Stomach (tissue), 8 donors: ENCODE measurements at regions not wholly inside any gene's neighbourhood (a gene's known extent, or its start where the extent isn't known, plus 50 kb on each side); places are given as distances from the start of the nearest gene placed in this dataset.

Experiments used
- DNase-seq, 2 donors: peaks; one replicate each; pipeline versions ENCODE4 v3.0.0 to v3.0.0-alpha.2; 2013 to 2019
- H3K27ac ChIP-seq, 5 donors: fragments of 200-600 bp in 4 of 5; sonication (generic) in 4 of 5; one replicate each; pipeline ENCODE4 v1.5.1; 2013 to 2019; ENCODE audit warnings: mild to moderate bottlenecking in 1 of 5, moderate library complexity in 1 of 5
- H3K27me3 ChIP-seq, 3 donors: fragments of 200-600 bp; sonication (generic); one replicate each; pipeline ENCODE4 v1.5.1; 2017 to 2019; ENCODE audit warnings: mixed run types in 1 of 3
- H3K36me3 ChIP-seq, 4 donors: fragments of 200-600 bp; sonication (generic); 1 replicate in 3 of 4; 2 replicates in 1 of 4; pipeline ENCODE4 v1.5.1; 2016 to 2019
- H3K4me1 ChIP-seq, 4 donors: fragments of 200-600 bp; sonication (generic); one replicate each; pipeline ENCODE4 v1.5.1; 2016 to 2019
- H3K4me3 ChIP-seq, 4 donors: fragments of 200-600 bp; sonication (generic) in 3 of 4; one replicate each; pipeline ENCODE4 v1.5.1; 2016 to 2019; ENCODE audit warnings: mild to moderate bottlenecking in 1 of 4
- H3K9me3 ChIP-seq, 4 donors: fragments of 200-600 bp; sonication (generic); one replicate each; pipeline ENCODE4 v1.5.1; 2016 to 2019
- CTCF ChIP-seq, 7 experiments: fragments of 450-650 bp in 4 of 7; fragments of 200-600 bp in 3 of 7; sonication (generic) in 3 of 7; IDR thresholded peaks; one replicate each; pipeline ENCODE4 v1.5.1; 2016 to 2019; ENCODE audit warnings: antibody characterized with exemption in 7 of 7, control low read depth in 2 of 7, mild to moderate bottlenecking in 1 of 7
- EP300 ChIP-seq: sonication (generic); formaldehyde crosslinking; IDR thresholded peaks from one replicate; pipeline ENCODE4 v1.6.1; 2017; ENCODE audit warnings: antibody characterized with exemption
- POLR2A ChIP-seq, 4 donors: fragments of 450-650 bp; IDR thresholded peaks; one replicate each; pipeline ENCODE4 v1.6.1; 2016; ENCODE audit warnings: antibody characterized with exemption in 4 of 4, control low read depth in 2 of 4, mild to moderate bottlenecking in 1 of 4, moderate library complexity in 1 of 4
- POLR2AphosphoS5 ChIP-seq, 3 donors: sonication (generic); formaldehyde crosslinking; IDR thresholded peaks; one replicate each; pipeline ENCODE4 v1.6.1; 2016; ENCODE audit warnings: antibody characterized with exemption in 3 of 3
- WGBS, 5 donors: extraction: QIAGEN DNeasy Blood & Tissue Kit in 3 of 5; methylation state at CpG; one replicate each; pipeline versions ENCODE4 v1.1.5 to v1.1.7; 2013 to 2018; 5-methylcytosine and 5-hydroxymethylcytosine counted together
- intact Hi-C: fragments of 100-400 bp; cut with DNase I; formaldehyde crosslinking; loops from one replicate; pipeline ENCODE4 v1.15.1; 2023; ENCODE audit warnings: low total_unique reads
- donor health status: healthy with polysubstance abuse.
- donor health status: Bipolar disorder and iron deficiency.
- donor health status: healthy.

DNA sequence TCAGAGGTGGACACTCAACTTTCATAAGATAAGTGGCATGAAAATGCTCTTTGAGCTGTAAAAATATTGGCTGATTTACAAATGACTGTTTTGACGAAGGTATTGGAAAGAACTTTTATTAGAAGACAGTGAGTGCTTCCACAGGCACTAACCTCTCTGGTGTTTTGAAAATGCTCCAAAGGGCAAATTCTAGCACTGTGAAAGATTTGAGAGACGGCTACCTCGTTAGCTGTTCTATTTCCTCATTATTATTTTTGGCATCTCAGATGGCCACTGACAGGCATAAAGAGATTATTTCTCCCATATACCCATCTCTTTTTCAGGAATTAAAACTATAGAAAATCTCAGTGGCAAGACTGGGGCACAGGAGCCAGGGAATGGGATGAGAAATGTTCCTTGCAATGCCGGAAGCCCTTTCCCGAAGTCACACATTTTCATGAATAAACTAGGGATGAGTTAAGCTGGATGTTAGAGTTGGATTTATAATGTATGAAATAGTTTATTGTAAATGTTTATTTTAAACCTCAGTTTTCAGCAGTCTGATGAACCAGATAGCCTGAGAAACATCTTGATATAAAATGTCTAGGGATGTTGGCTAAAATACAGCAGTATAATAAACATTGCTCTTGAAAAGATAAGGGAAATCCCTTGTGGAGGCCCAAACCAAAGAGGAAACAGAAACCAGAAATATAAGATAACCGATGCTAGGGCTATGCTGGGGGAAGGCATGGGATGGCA lies 175.7 kb downstream of the ASB1 start:
- Histone ChIP-seq H3K27me3 (peaks cover 0 to 5% (median 0%) of the 10 kb centered on the region in 3 donors), H3K4me3 (no peak overlapping the region), H3K9me3 (peaks cover 0 to 30% (median 6%) of the 10 kb centered on the region in 4 donors), H3K27ac (peak overlapping the region in 3 of 5 donors; percentile 37 to 80 (median 75)), H3K36me3 (no peaks in the 10 kb centered on the region), H3K4me1 (peaks cover 0 to 21% (median 10%) of the 10 kb centered on the region in 4 donors)
- intact Hi-C loops: no loop called here
- WGBS, 5 donors: 32 to 72% (median 48%) methylated on average over 6 of the region's 6 CpGs
- TF ChIP-seq POLR2AphosphoS5 (IDR thresholded peaks at IDR 0.05): no peak
- TF ChIP-seq EP300: no peak
- TF ChIP-seq POLR2A (IDR thresholded peaks at IDR 0.05): no peak
- no peak for TF ChIP-seq CTCF (IDR thresholded peaks at IDR 0.05)
- no peak for DNase-seq

DNA sequence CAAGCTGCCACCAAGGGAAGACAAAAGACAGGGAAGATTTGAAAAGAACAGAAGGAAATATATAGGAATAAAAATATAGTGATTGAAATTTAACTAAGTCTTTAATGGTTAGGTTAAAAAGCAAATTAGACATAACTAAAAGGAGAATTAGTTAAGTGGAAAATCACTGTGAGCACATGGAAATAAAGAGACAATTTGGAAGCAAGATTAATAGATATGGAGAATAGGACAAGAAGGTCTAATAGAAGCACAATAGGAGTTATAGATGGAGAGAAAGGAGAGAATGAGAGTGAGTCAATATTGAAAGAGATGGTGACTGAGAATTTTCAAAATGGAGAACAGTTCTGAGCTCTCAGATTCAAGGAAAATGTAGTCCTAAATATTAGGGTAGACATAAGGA lies 176.9 kb downstream of the ASB1 start:
- no peak overlapping the region for H3K4me3 ChIP-seq
- intact Hi-C loops: no loop called here
- no peak for TF ChIP-seq CTCF (IDR thresholded peaks at IDR 0.05)
- no peak for TF ChIP-seq POLR2AphosphoS5 (IDR thresholded peaks at IDR 0.05)
- TF ChIP-seq POLR2A (IDR thresholded peaks at IDR 0.05): no peak
- TF ChIP-seq EP300: no peak

DNA sequence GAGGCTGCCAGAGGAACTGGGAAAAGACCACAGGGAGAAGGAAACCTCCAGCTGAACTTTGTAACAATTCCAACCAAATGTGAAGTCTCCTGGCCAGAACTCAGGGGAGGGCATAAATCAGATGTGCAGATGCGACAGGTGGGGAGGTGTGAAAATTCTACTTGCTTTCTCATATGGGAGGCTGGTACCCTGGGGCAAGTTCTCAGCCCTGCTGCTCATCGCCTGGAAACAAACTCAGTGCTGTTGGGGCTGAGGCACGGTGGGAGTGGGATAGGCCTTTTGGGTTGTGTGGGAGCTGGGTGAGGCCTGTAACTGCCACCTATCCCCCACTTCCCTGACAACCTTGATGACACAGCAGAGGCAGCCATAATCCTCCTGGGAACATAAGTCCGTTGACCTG lies 179.6 kb downstream of the ASB1 start:
- TF ChIP-seq POLR2AphosphoS5 (IDR thresholded peaks at IDR 0.05): no peak
- TF ChIP-seq CTCF (IDR thresholded peaks at IDR 0.05): no peak
- no peak for TF ChIP-seq EP300
- no peak for TF ChIP-seq POLR2A (IDR thresholded peaks at IDR 0.05)
- Histone ChIP-seq H3K4me1 (peaks cover 0 to 12% (median 5%) of the 10 kb centered on the region in 4 donors), H3K9me3 (peaks cover 5 to 47% (median 20%) of the 10 kb centered on the region in 4 donors), H3K36me3 (no peaks in the 10 kb centered on the region), H3K27ac (no peak overlapping the region), H3K4me3 (no peak overlapping the region), H3K27me3 (no peaks in the 10 kb centered on the region)
- 87 to 95% (median 92%) methylated on average over 4 of the region's 4 CpGs for WGBS, 5 donors
- intact Hi-C loops: no loop called here
- no peak for DNase-seq

More for the DNA sequence above, 176.9 kb downstream of the ASB1 start:
- no peaks in the 10 kb centered on the region for H3K27me3 ChIP-seq
- no peaks in the 10 kb centered on the region for H3K36me3 ChIP-seq
- H3K9me3 ChIP-seq: peaks cover 5 to 36% (median 16%) of the 10 kb centered on the region in 4 donors
- H3K4me1 ChIP-seq: peaks cover 0 to 15% (median 6%) of the 10 kb centered on the region in 4 donors
- no peak for DNase-seq
- no peak overlapping the region for H3K27ac ChIP-seq

DNA sequence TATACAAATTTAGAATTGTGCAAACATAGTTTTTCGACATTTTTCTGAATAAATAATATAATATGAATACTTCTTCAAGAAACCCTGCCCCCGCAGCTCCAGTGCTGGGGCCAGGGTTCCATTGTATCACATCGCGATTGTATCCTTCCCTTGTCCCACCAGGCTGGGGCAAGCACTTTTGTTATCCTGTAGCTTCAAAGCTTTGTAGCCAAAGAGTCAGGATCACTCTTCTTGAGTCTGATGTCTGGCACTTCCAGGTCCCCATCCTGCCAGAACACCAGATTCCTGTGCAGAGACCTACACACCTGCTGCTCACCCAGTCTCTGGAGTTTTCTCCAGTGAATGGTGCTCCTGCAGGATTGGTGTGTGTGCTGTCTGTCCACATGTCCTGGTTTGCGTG lies 186.9 kb downstream of the ASB1 start:
- no peaks in the 10 kb centered on the region for H3K4me1 ChIP-seq
- no peak overlapping the region for H3K4me3 ChIP-seq
- WGBS, 5 donors: 64 to 89% (median 68%) methylated on average over 5 of the region's 5 CpGs

More for the DNA sequence above, 186.9 kb downstream of the ASB1 start:
- intact Hi-C loops: no loop called here
- Histone ChIP-seq H3K27me3 (no peaks in the 10 kb centered on the region), H3K9me3 (peaks cover 0 to 19% (median 10%) of the 10 kb centered on the region in 4 donors), H3K36me3 (no peaks in the 10 kb centered on the region), H3K27ac (no peak overlapping the region)
- no peak for TF ChIP-seq POLR2AphosphoS5 (IDR thresholded peaks at IDR 0.05)
- TF ChIP-seq POLR2A (IDR thresholded peaks at IDR 0.05): no peak
- no peak for TF ChIP-seq CTCF (IDR thresholded peaks at IDR 0.05)
- no peak for TF ChIP-seq EP300
- no peak for DNase-seq
